ENCODE measurements at regions not wholly inside any gene's neighbourhood (a gene's known extent, or its start where the extent isn't known, plus 50 kb on each side); places are given as distances from the start of the nearest gene placed in this dataset.
"Not testable (repeated sequence)": the region's sequence is repeated elsewhere in the genome, so short reads cannot be mapped to it uniquely, and the experiment has no call there.

DNA sequence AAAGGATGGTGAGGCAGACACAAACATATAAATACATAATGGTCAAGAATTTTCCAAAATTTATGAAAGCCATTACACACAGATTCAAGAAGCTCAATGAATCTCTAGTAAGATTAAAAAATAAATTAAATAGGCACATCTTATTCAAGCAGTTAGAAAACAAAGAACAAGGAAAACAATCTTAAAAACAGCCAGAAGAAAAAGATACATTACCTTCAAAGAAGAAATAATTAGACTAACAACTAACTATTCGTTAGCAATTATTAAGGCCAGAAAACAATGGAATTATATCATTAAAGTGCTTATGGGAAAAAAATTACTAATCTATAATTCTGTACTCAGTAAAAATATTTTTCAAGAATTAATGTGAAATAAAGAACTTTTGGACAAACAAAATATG, 593.1 kb downstream of the EBF1 start:
- Histone ChIP-seq H3K27ac (no peak overlapping the region), H3K4me3 (no peak overlapping the region), H3K36me3 (no peaks in the 10 kb centered on the region), H3K27me3 (no peaks in the 10 kb centered on the region), H3K9me3 (peaks cover 11% of the 10 kb centered on the region), H3K4me1 (no peaks in the 10 kb centered on the region)
- 81% methylated on average over 1 of the region's 1 CpG for WGBS
- no peak for DNase-seq (ENCODE audit: low spot score in 2 of 2)
- TF ChIP-seq EP300 (IDR thresholded peaks at IDR 0.05): no peak
- no peak for TF ChIP-seq POLR2AphosphoS5 (IDR thresholded peaks at IDR 0.05)
- TF ChIP-seq, protein P1, sequence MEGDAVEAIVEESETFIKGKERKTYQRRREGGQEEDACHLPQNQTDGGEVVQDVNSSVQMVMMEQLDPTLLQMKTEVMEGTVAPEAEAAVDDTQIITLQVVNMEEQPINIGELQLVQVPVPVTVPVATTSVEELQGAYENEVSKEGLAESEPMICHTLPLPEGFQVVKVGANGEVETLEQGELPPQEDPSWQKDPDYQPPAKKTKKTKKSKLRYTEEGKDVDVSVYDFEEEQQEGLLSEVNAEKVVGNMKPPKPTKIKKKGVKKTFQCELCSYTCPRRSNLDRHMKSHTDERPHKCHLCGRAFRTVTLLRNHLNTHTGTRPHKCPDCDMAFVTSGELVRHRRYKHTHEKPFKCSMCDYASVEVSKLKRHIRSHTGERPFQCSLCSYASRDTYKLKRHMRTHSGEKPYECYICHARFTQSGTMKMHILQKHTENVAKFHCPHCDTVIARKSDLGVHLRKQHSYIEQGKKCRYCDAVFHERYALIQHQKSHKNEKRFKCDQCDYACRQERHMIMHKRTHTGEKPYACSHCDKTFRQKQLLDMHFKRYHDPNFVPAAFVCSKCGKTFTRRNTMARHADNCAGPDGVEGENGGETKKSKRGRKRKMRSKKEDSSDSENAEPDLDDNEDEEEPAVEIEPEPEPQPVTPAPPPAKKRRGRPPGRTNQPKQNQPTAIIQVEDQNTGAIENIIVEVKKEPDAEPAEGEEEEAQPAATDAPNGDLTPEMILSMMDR (IDR thresholded peaks at IDR 0.05): no peak
- TF ChIP-seq POLR2A (IDR thresholded peaks at IDR 0.05): no peak

DNA sequence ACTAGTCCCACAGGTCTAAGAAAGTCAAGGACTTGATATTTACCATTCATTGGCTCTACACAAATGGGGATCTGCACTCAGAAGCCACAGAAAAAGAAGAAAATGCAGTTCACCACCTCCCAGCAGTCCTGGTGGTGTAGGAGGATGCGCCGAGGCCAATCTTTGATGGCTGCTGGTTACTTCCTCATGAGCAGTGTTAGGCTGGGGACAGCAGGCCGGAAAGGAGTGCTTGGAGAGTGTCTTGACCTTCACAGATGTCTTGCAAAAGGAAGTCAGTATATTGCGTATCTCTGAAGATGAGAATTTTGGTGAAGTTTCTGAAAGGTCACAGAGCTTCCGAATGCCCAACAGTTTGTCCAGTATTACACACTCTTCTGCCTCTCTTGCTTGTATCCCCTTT, 597.0 kb downstream of the EBF1 start:
- Histone ChIP-seq H3K27ac (no peak overlapping the region), H3K4me1 (peaks cover 6% of the 10 kb centered on the region), H3K9me3 (peaks cover 11% of the 10 kb centered on the region), H3K4me3 (no peak overlapping the region), H3K27me3 (no peaks in the 10 kb centered on the region), H3K36me3 (no peaks in the 10 kb centered on the region)
- TF ChIP-seq POLR2AphosphoS5 (IDR thresholded peaks at IDR 0.05) (no peak), POLR2A (IDR thresholded peaks at IDR 0.05) (no peak), EP300 (IDR thresholded peaks at IDR 0.05) (no peak)
- TF ChIP-seq, protein P1 (IDR thresholded peaks at IDR 0.05): no peak
- 84% methylated on average over 5 of the region's 5 CpGs for WGBS
- DNase-seq (ENCODE audit: low spot score in 2 of 2): no peak

DNA sequence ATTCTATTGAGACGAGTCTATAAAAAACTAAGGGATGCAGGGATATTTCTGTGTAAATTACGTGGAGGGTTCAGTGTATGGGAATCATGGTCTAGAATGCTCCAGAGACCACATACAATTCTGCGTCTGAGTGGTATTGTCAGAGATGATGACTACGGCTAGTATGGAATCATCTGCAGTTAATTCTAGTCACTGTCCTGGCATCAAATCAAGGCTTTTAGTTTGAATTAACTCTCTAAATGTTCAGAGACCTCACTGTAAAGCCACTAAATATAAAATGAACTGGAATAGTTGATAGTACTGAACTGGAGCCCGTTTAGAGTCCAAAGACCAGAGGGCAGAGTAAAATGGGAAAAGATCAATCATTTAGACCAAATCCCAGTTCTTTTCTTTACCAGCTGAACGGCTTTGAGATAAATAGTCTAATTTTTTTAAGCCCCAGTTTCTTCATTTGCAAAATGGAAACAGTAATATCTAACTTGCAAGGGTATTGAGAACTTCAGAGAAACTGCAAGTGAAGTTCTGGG, 599.8 kb downstream of the EBF1 start:
- H3K9me3 ChIP-seq: no peaks in the 10 kb centered on the region
- H3K4me1 ChIP-seq: peaks cover 6% of the 10 kb centered on the region
- no peak for DNase-seq (ENCODE audit: low spot score in 2 of 2)
- no peaks in the 10 kb centered on the region for H3K36me3 ChIP-seq
- TF ChIP-seq EP300 (IDR thresholded peaks at IDR 0.05): no peak
- TF ChIP-seq, protein P1 (IDR thresholded peaks at IDR 0.05): no peak
- TF ChIP-seq POLR2A (IDR thresholded peaks at IDR 0.05): no peak
- TF ChIP-seq POLR2AphosphoS5 (IDR thresholded peaks at IDR 0.05): no peak
- no peaks in the 10 kb centered on the region for H3K27me3 ChIP-seq
- H3K4me3 ChIP-seq: no peak overlapping the region
- peak overlapping the region; percentile 36 for H3K27ac ChIP-seq
- 69% methylated on average over 6 of the region's 6 CpGs for WGBS

DNA sequence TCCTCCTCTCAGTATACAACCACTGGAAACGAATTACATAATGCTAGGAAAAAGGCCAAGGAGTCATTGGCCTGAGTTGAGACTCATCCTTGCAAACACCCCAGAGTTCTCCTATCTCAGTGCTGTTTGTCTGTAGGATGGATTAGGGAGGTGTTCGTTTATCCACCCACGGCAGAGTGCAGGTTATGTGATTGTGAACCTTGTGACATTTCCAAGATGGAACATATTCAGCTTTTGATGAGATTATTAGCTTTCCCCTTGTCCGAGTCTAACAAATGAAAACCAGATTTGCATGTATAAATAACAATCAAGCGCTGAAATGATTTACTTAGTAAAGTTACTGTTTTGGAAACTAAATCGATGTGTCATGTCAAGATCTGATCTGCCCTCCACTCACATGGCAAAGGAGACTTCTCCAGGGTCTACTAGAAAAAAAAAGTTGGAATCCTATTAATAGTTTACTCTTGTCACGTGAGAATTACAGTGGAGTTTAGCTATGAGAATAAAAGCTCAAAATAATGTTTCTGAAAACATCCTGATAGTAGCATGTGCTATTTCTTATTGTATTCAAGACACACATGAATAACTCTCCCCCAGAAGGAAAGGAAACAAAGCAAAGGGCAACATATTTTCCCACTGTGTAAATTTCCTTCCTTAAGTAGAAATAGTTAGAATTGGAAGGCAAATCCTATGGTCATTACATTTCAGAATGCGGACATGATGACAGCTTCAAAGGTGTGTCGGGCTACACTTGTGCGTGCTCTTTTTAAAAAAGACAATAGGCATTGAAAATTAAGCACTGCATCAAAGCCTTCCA, 600.4 kb downstream of the EBF1 start:
- peak overlapping the region; percentile 36 for H3K27ac ChIP-seq

DNA sequence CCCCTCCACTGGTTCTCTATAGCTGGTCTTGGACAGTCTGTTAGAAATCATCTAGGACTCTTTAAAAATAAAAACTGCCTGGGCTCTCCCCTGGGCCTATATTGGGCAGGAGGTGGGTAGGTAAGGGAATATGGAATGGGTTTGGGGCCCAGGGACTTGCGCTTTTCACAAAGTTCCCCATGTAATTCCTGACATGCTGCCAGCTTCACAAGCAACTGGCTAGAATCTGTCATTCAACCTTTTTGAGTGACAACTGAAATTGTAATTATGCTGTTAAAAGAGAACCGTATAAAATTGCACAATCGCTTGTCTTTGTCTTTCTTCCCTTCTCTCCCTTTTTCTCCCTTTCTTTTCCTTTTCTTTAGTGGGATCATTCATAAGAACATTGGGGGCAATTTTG, 603.1 kb downstream of the EBF1 start:
- Histone ChIP-seq H3K36me3 (no peaks in the 10 kb centered on the region), H3K9me3 (no peaks in the 10 kb centered on the region), H3K27me3 (no peaks in the 10 kb centered on the region), H3K4me1 (peaks cover 6% of the 10 kb centered on the region), H3K4me3 (no peak overlapping the region), H3K27ac (no peak overlapping the region)
- no peak for DNase-seq (ENCODE audit: low spot score in 2 of 2)
- 81% methylated on average over 3 of the region's 3 CpGs for WGBS
- TF ChIP-seq POLR2A (IDR thresholded peaks at IDR 0.05): no peak

More for the DNA sequence above, 600.4 kb downstream of the EBF1 start:
- H3K36me3 ChIP-seq: no peaks in the 10 kb centered on the region
- TF ChIP-seq POLR2AphosphoS5 (IDR thresholded peaks at IDR 0.05) (peak in 1 of 3 donors; percentile 24), EP300 (IDR thresholded peaks at IDR 0.05) (no peak)
- DNase-seq (ENCODE audit: low spot score in 2 of 2): no peak
- no peak overlapping the region for H3K4me3 ChIP-seq
- H3K27me3 ChIP-seq: no peaks in the 10 kb centered on the region
- 51% methylated on average over 10 of the region's 10 CpGs for WGBS
- H3K4me1 ChIP-seq: peaks cover 6% of the 10 kb centered on the region
- no peaks in the 10 kb centered on the region for H3K9me3 ChIP-seq

DNA sequence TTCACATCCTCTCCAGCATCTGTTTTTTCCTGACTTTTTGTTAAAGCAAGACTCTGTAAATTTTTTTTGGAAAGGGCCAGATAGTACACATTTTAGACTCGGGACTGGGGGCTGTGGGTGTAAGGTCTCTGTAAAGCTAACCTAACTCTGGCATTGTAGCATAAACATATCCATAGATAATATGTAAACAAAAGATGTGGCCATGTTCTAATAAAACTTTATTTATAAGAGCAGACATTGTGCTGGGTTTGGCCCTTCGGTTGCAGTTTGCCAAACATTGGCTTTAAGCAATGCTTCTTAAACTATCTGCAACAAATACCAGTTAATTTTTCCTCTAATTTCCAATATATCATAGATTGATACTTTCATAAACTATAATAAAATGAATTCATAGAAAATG, 605.2 kb downstream of the EBF1 start:
- no peak for DNase-seq (ENCODE audit: low spot score in 2 of 2)
- 95% methylated on average over 2 of the region's 2 CpGs for whole genome bisulfite sequencing

DNA sequence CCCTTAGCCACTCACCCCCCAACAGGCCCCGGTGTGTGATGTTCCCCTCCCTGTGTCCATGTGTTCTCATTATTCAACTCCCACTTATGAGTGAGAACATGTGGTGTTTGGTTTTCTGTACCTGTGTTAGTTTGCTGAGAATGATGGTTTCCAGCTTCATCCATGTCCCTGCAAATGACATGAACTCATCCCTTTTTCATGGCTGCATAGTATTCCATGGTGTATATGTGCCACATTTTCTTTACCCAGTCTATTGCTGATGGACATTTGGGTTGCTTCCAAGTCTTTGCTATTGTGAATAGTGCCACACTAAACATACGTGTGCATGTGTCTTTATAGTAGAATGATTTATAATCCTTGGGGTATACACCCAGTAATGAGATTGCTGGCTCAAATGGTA, 605.7 kb downstream of the EBF1 start:
- H3K27me3 ChIP-seq; H3K4me1 ChIP-seq; H3K36me3 ChIP-seq; H3K9me3 ChIP-seq; H3K27ac ChIP-seq; DNase-seq (ENCODE audit: low spot score in 2 of 2); H3K4me3 ChIP-seq: not testable (repeated sequence)
- 95% methylated on average over 2 of the region's 2 CpGs for WGBS

More for the DNA sequence above, 605.2 kb downstream of the EBF1 start:
- Histone ChIP-seq H3K27ac (no peak overlapping the region), H3K4me1 (peaks cover 2% of the 10 kb centered on the region), H3K9me3 (no peaks in the 10 kb centered on the region), H3K36me3 (no peaks in the 10 kb centered on the region), H3K27me3 (no peaks in the 10 kb centered on the region), H3K4me3 (no peak overlapping the region)
- TF ChIP-seq EP300 (IDR thresholded peaks at IDR 0.05): no peak
- TF ChIP-seq POLR2A (IDR thresholded peaks at IDR 0.05): no peak
- TF ChIP-seq, protein P1 (IDR thresholded peaks at IDR 0.05): no peak
- no peak for TF ChIP-seq POLR2AphosphoS5 (IDR thresholded peaks at IDR 0.05)
